ENCODE measurements at regions not wholly inside any gene's neighbourhood (a gene's known extent, or its start where the extent isn't known, plus 50 kb on each side); places are given as distances from the start of the nearest gene placed in this dataset.

DNA sequence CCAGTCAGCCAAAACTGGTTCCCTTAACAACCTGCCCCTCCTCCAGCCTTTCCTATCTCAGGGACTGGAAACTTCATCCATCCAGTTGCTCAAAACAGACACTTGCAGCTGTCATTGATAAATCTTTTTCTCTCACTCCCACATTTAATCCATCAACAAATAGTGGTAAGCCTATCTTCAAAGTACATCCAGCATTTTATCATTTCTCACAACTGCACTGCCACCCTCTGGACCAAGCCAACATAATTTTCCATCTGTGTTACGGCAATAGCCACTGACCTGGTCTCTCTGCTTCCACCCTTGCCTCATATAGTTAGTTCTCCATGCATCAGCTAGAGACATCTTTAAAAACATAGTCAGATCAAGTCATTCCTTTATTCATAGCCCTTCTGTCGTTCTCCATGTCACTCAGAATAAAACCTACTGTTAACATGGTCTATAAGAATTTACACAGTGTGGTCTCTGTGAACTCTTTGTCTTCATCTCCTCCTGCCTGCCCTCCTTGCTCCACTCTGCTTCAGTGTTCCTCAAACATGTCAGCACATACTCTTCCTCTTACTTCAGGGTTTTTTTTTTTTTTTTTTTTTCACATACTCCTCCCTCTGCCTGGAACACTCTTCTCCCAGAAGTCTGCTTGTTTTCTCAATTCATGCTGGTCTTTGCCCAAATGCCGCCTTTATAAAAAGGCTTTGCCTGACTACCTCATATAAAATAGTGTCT lies 102.5 kb upstream of the COL6A5 start:
- DNase-seq (ENCODE audit: low read depth, low spot score) (peak; percentile 17), FAIRE-seq (no peak)
- no peaks in the 10 kb centered on the region for H4K20me1 ChIP-seq (replicated peaks; ENCODE audit: control insufficient read depth, extremely low read depth, insufficient read depth, low read length)
- H3K9me1 ChIP-seq (replicated peaks; ENCODE audit: control insufficient read depth, extremely low read depth, insufficient read depth, low read length), result no peaks in the 10 kb centered on the region
- no peak overlapping the region for H2AFZ ChIP-seq (ENCODE audit: low read depth, low read length)
- CTCF ChIA-PET, result interaction anchor here (0.7 kb wide), 1 partner anchor 33 kb away, joined by 3 read pairs; no protein-coding TSS in a partner anchor
- POLR2A ChIA-PET, result no interaction called here
- TF ChIP-seq EZH2 (IDR thresholded peaks at IDR 0.05; ENCODE audit: borderline replicate concordance, low read depth, low read length, severe bottlenecking), result no peak
- TF ChIP-seq, protein P1, sequence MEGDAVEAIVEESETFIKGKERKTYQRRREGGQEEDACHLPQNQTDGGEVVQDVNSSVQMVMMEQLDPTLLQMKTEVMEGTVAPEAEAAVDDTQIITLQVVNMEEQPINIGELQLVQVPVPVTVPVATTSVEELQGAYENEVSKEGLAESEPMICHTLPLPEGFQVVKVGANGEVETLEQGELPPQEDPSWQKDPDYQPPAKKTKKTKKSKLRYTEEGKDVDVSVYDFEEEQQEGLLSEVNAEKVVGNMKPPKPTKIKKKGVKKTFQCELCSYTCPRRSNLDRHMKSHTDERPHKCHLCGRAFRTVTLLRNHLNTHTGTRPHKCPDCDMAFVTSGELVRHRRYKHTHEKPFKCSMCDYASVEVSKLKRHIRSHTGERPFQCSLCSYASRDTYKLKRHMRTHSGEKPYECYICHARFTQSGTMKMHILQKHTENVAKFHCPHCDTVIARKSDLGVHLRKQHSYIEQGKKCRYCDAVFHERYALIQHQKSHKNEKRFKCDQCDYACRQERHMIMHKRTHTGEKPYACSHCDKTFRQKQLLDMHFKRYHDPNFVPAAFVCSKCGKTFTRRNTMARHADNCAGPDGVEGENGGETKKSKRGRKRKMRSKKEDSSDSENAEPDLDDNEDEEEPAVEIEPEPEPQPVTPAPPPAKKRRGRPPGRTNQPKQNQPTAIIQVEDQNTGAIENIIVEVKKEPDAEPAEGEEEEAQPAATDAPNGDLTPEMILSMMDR (IDR thresholded peaks at IDR 0.05; ENCODE audit: extremely low read depth in 1 of 2, insufficient read depth in 1 of 2, low read depth in 1 of 2, low read length in 2 of 2), result no peak
- TF ChIP-seq MYC (IDR thresholded peaks at IDR 0.05; ENCODE audit: low read depth, low read length), result no peak
- no peaks in the 10 kb centered on the region for H3K36me3 ChIP-seq (ENCODE audit: control insufficient read depth in 2 of 2, extremely low read depth in 1 of 2, insufficient read depth in 2 of 2, low read length in 2 of 2)
- no peak overlapping the region for H3K4me3 ChIP-seq (replicated peaks in 1 of 3; ENCODE audit: insufficient read depth in 1 of 3, low read depth in 1 of 3, low read length in 3 of 3)
- no peaks in the 10 kb centered on the region for H3K9me3 ChIP-seq (replicated peaks; ENCODE audit: control insufficient read depth, insufficient read depth, low read length)
- no peaks in the 10 kb centered on the region for H3K4me1 ChIP-seq (ENCODE audit: control insufficient read depth, extremely low read depth, insufficient read depth, low read length)
- H3K79me2 ChIP-seq (ENCODE audit: control insufficient read depth, insufficient read depth, low read length), result no peaks in the 10 kb centered on the region
- BruUV-seq (replicated peaks), result no TSS peak
- dilution Hi-C loops (cut with MboI; ENCODE audit: extremely low pct_ligation_motif_present, low sequenced_read_pairs) (no loop called here), intact Hi-C loops (cut with micrococcal nuclease) (no loop called here)
- H3K27me3 ChIP-seq (ENCODE audit: control insufficient read depth in 2 of 2, insufficient read depth in 2 of 2, low read length in 2 of 2), result peaks cover 3 to 7% of the 10 kb centered on the region in 2 experiments
- H3K27ac ChIP-seq (ENCODE audit: insufficient read depth, low read depth, low read length), result no peak overlapping the region
- no peak overlapping the region for H3K4me2 ChIP-seq (ENCODE audit: insufficient read depth, low read length)
- H3K9ac ChIP-seq (replicated peaks; ENCODE audit: extremely low read depth, insufficient read depth, low read length), result no peak overlapping the region

DNA sequence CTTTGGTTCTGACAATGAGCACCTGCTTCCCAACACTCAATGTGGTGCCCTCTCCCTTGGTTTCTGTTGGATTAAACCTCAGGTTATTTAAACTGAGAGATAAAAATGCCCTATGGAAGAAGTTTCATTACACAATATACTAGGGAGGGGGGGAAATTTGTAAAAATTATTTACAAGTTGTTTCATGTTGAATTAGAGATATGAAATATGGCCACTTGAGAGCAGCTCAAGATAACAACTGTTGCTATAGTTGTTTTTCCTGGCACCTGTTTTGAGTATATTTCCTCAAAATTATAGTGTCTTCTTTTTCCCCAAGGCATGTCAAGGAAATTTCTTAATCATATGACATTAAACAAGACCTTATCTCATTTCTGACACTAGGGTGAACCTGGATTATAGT lies 101.7 kb upstream of the COL6A5 start:
- Histone ChIP-seq H3K9ac (replicated peaks; ENCODE audit: extremely low read depth, insufficient read depth, low read length) (no peak overlapping the region), H3K9me3 (replicated peaks; ENCODE audit: control insufficient read depth, insufficient read depth, low read length) (no peaks in the 10 kb centered on the region), H3K79me2 (ENCODE audit: control insufficient read depth, insufficient read depth, low read length) (no peaks in the 10 kb centered on the region), H3K27me3 (ENCODE audit: control insufficient read depth in 2 of 2, insufficient read depth in 2 of 2, low read length in 2 of 2) (peaks cover 3 to 7% of the 10 kb centered on the region in 2 experiments), H3K4me1 (ENCODE audit: control insufficient read depth, extremely low read depth, insufficient read depth, low read length) (no peaks in the 10 kb centered on the region), H4K20me1 (replicated peaks; ENCODE audit: control insufficient read depth, extremely low read depth, insufficient read depth, low read length) (no peaks in the 10 kb centered on the region), H3K9me1 (replicated peaks; ENCODE audit: control insufficient read depth, extremely low read depth, insufficient read depth, low read length) (no peaks in the 10 kb centered on the region), H3K27ac (ENCODE audit: insufficient read depth, low read depth, low read length) (no peak overlapping the region), H2AFZ (ENCODE audit: low read depth, low read length) (no peak overlapping the region), H3K4me2 (ENCODE audit: insufficient read depth, low read length) (no peak overlapping the region), H3K36me3 (ENCODE audit: control insufficient read depth in 2 of 2, extremely low read depth in 1 of 2, insufficient read depth in 2 of 2, low read length in 2 of 2) (no peaks in the 10 kb centered on the region), H3K4me3 (replicated peaks in 1 of 3; ENCODE audit: insufficient read depth in 1 of 3, low read depth in 1 of 3, low read length in 3 of 3) (no peak overlapping the region)
- intact Hi-C loops (cut with micrococcal nuclease), result no loop called here
- FAIRE-seq (no peak), DNase-seq (ENCODE audit: low read depth, low spot score) (no peak)
- BruUV-seq (replicated peaks), result no TSS peak
- CTCF ChIA-PET, result interaction anchor here (0.7 kb wide), 1 partner anchor 32 kb away, joined by 3 read pairs; no protein-coding TSS in a partner anchor
- POLR2A ChIA-PET, result no interaction called here
- TF ChIP-seq, protein P1 (IDR thresholded peaks at IDR 0.05; ENCODE audit: extremely low read depth in 1 of 2, insufficient read depth in 1 of 2, low read depth in 1 of 2, low read length in 2 of 2), result no peak
- TF ChIP-seq GATA2 (IDR thresholded peaks at IDR 0.05; ENCODE audit: insufficient read depth, insufficient read length, low read depth, low read length) (no peak), FOS (IDR thresholded peaks at IDR 0.05; ENCODE audit: borderline replicate concordance, insufficient read depth, low read length) (no peak), JUN (IDR thresholded peaks at IDR 0.05; ENCODE audit: borderline replicate concordance, insufficient read depth, insufficient read length, low read depth) (no peak), MYC (IDR thresholded peaks at IDR 0.05; ENCODE audit: low read depth, low read length) (no peak), EZH2 (IDR thresholded peaks at IDR 0.05; ENCODE audit: borderline replicate concordance, low read depth, low read length, severe bottlenecking) (no peak), POLR2AphosphoS5 (IDR thresholded peaks at IDR 0.05; ENCODE audit: insufficient read depth, low read depth, low read length) (no peak), POLR2A (IDR thresholded peaks at IDR 0.05; ENCODE audit: low read depth, low read length) (no peak)
- TF ChIP-seq, protein P2, sequence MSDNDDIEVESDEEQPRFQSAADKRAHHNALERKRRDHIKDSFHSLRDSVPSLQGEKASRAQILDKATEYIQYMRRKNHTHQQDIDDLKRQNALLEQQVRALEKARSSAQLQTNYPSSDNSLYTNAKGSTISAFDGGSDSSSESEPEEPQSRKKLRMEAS (IDR thresholded peaks at IDR 0.05; ENCODE audit: insufficient read depth, insufficient read length), result no peak
- dilution Hi-C loops (cut with MboI; ENCODE audit: extremely low pct_ligation_motif_present, low sequenced_read_pairs), result no loop called here

All from endothelial cell of umbilical vein (primary cell).